ENCODE measurements at regions not wholly inside any gene's neighbourhood (a gene's known extent, or its start where the extent isn't known, plus 50 kb on each side); places are given as distances from the start of the nearest gene placed in this dataset.

DNA sequence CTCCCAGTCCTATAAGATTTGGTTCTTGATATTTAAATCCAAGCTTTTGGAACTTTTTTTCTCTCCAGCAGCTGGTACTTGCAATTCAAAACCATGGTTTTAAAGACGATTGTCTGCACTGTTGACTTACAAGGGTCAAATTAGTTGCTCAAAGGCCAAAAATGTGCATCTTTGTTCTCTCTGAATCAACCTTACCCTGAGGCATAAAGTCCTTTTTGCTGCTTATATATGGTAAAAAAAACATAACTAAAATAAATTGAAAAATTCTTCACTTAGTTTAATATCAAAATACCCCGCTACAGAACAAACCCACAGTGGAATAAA, 592.7 kb downstream of the XIRP2 start:
- H3K27ac ChIP-seq (ENCODE audit: low read depth, low read length, poor library complexity, severe bottlenecking), result no peak overlapping the region
- ChIA-PET CTCF (ENCODE audit: unreplicated experiment) (no interaction called here), POLR2A (interaction anchor here (0.6 to 0.7 kb wide), 3 partner anchors 15 to 55 kb away, joined by 3 read pairs; no protein-coding TSS in a partner anchor)
- no peaks in the 10 kb centered on the region for H3K4me1 ChIP-seq (ENCODE audit: insufficient read depth, low read length, poor library complexity, severe bottlenecking)
- TF ChIP-seq CTCF (conservative IDR thresholded peaks at IDR 0.05; ENCODE audit: low read length), result no peak
- TF ChIP-seq EZH2phosphoT487 (IDR thresholded peaks at IDR 0.05; ENCODE audit: borderline replicate concordance, low read depth, low read length), result no peak
- no peaks in the 10 kb centered on the region for H3K9me2 ChIP-seq (ENCODE audit: insufficient read depth, low read length)
- H2AFZ ChIP-seq (ENCODE audit: low read length), result no peak overlapping the region
- no TSS peak for BruUV-seq (replicated peaks)
- H4K20me1 ChIP-seq (ENCODE audit: insufficient read depth, low read length), result no peaks in the 10 kb centered on the region
- intact Hi-C loops (cut with micrococcal nuclease; ENCODE audit: unreplicated experiment), result no loop called here
- H3K4me3 ChIP-seq (ENCODE audit: low read depth, low read length, poor library complexity, severe bottlenecking), result no peak overlapping the region
- no peaks in the 10 kb centered on the region for H3K79me2 ChIP-seq (ENCODE audit: insufficient read depth, low read depth, low read length)
- no peak overlapping the region for H3K4me2 ChIP-seq (ENCODE audit: low read length)
- no peaks in the 10 kb centered on the region for H3K9me3 ChIP-seq (ENCODE audit: low read length)
- no peak for DNase-seq (ENCODE audit: low spot score)
- H3K36me3 ChIP-seq (ENCODE audit: insufficient read depth, low read length), result no peaks in the 10 kb centered on the region

- no peaks in the 10 kb centered on the region for H3K36me3 ChIP-seq (ENCODE audit: insufficient read depth, low read length)
- no peak overlapping the region for H3K4me3 ChIP-seq (ENCODE audit: low read depth, low read length, poor library complexity, severe bottlenecking)
- TF ChIP-seq CTCF (conservative IDR thresholded peaks at IDR 0.05; ENCODE audit: low read length) (no peak), EZH2phosphoT487 (IDR thresholded peaks at IDR 0.05; ENCODE audit: borderline replicate concordance, low read depth, low read length) (no peak)
- DNase-seq (ENCODE audit: low spot score), result no peak
- no peaks in the 10 kb centered on the region for H3K79me2 ChIP-seq (ENCODE audit: insufficient read depth, low read depth, low read length)
- H3K4me1 ChIP-seq (ENCODE audit: insufficient read depth, low read length, poor library complexity, severe bottlenecking), result no peaks in the 10 kb centered on the region
- intact Hi-C loops (cut with micrococcal nuclease; ENCODE audit: unreplicated experiment), result no loop called here
- H3K27ac ChIP-seq (ENCODE audit: low read depth, low read length, poor library complexity, severe bottlenecking), result no peak overlapping the region
- H3K4me2 ChIP-seq (ENCODE audit: low read length), result no peak overlapping the region
- ChIA-PET CTCF (ENCODE audit: unreplicated experiment) (no interaction called here), POLR2A (interaction anchor here (0.6 to 0.7 kb wide), 4 partner anchors 9 to 150 kb away, joined by 3 read pairs; no protein-coding TSS in a partner anchor)
- no peaks in the 10 kb centered on the region for H4K20me1 ChIP-seq (ENCODE audit: insufficient read depth, low read length)
- no peak overlapping the region for H2AFZ ChIP-seq (ENCODE audit: low read length)
- H3K9me3 ChIP-seq (ENCODE audit: low read length), result no peaks in the 10 kb centered on the region
- no peaks in the 10 kb centered on the region for H3K9me2 ChIP-seq (ENCODE audit: insufficient read depth, low read length)
- no TSS peak for BruUV-seq (replicated peaks)
Measured at GRCh38 chr2:167480232-167480985, 592.1 kb downstream of the XIRP2 start.

DNA sequence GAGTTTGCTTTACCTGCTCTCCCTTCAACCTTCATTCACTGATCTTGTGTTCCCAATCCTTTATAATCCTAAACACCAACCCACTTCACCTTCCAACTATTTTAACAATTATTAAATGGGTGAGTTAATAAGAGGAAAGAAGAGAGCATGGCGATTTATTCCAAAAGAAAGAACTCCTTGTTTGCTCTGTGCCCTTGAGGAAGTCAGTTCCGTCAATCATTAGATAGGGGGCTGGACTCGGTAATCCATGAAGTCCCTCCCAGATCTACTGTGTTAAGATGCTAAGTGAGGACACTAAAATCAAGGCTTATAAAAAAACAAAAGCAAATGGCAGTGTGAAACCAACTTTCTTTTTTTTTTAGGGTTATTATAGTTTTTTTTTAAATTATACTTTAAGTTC, 589.9 kb downstream of the XIRP2 start:
- Histone ChIP-seq H3K79me2 (ENCODE audit: insufficient read depth, low read depth, low read length) (no peaks in the 10 kb centered on the region), H4K20me1 (ENCODE audit: insufficient read depth, low read length) (no peaks in the 10 kb centered on the region), H3K4me1 (ENCODE audit: insufficient read depth, low read length, poor library complexity, severe bottlenecking) (no peaks in the 10 kb centered on the region), H3K9me2 (ENCODE audit: insufficient read depth, low read length) (no peaks in the 10 kb centered on the region), H3K36me3 (ENCODE audit: insufficient read depth, low read length) (no peaks in the 10 kb centered on the region), H3K4me3 (ENCODE audit: low read depth, low read length, poor library complexity, severe bottlenecking) (no peak overlapping the region), H3K4me2 (ENCODE audit: low read length) (no peak overlapping the region), H2AFZ (ENCODE audit: low read length) (no peak overlapping the region), H3K9me3 (ENCODE audit: low read length) (no peaks in the 10 kb centered on the region), H3K27ac (ENCODE audit: low read depth, low read length, poor library complexity, severe bottlenecking) (no peak overlapping the region)
- no TSS peak for BruUV-seq (replicated peaks)
- ChIA-PET CTCF (ENCODE audit: unreplicated experiment) (no interaction called here), POLR2A (no interaction called here)
- no peak for TF ChIP-seq EZH2phosphoT487 (IDR thresholded peaks at IDR 0.05; ENCODE audit: borderline replicate concordance, low read depth, low read length)
- DNase-seq (ENCODE audit: low spot score), result no peak
- intact Hi-C loops (cut with micrococcal nuclease; ENCODE audit: unreplicated experiment), result no loop called here
